Naive B cell (primary cell): ENCODE measurements at regions not wholly inside any gene's neighbourhood (a gene's known extent, or its start where the extent isn't known, plus 50 kb on each side); places are given as distances from the start of the nearest gene placed in this dataset.

Experiments used
- ATAC-seq, 2 donors: fragments of 150-1000 bp; cut with Tn5 transposase; 2 replicates each; pipeline ENCODE4 v1.10.0; 2021; ENCODE audit warnings: low read depth in 2 of 2, mild to moderate bottlenecking in 2 of 2, moderate library complexity in 2 of 2
- DNase-seq: peaks from one replicate; pipeline ENCODE4 v3.0.0; 2022
- H3K27ac Mint-ChIP-seq, 6 donors: one replicate each; pipeline ENCODE4 v1.8.0; 2020 to 2022; ENCODE audit warnings: mild to moderate bottlenecking in 6 of 6, mixed read lengths in 6 of 6, moderate library complexity in 5 of 6, inconsistent platforms in 2 of 6
- H3K27me3 Mint-ChIP-seq, 3 donors: one replicate each; pipeline ENCODE4 v1.8.0; 2021 to 2022; ENCODE audit warnings: mixed read lengths in 3 of 3, mild to moderate bottlenecking in 1 of 3
- H3K36me3 Mint-ChIP-seq, 2 donors: one replicate each; pipeline ENCODE4 v1.8.0; 2020 to 2022; ENCODE audit warnings: mixed read lengths in 2 of 2, inconsistent platforms in 1 of 2, mild to moderate bottlenecking in 1 of 2
- H3K4me1 Mint-ChIP-seq, 3 donors: one replicate each; pipeline ENCODE4 v1.8.0; 2020 to 2022; ENCODE audit warnings: mixed read lengths in 3 of 3, inconsistent platforms in 1 of 3, mild to moderate bottlenecking in 1 of 3, moderate library complexity in 1 of 3
- H3K4me3 Mint-ChIP-seq, 8 donors: one replicate each; pipeline ENCODE4 v1.8.0; 2020 to 2022; ENCODE audit warnings: mild to moderate bottlenecking in 8 of 8, mixed read lengths in 8 of 8, moderate library complexity in 8 of 8, inconsistent platforms in 2 of 8
- H3K9me3 Mint-ChIP-seq, 7 donors: one replicate each; pipeline ENCODE4 v1.8.0; 2020 to 2022; ENCODE audit warnings: mixed read lengths in 7 of 7, mild to moderate bottlenecking in 5 of 7, inconsistent platforms in 2 of 7, moderate library complexity in 1 of 7

DNA sequence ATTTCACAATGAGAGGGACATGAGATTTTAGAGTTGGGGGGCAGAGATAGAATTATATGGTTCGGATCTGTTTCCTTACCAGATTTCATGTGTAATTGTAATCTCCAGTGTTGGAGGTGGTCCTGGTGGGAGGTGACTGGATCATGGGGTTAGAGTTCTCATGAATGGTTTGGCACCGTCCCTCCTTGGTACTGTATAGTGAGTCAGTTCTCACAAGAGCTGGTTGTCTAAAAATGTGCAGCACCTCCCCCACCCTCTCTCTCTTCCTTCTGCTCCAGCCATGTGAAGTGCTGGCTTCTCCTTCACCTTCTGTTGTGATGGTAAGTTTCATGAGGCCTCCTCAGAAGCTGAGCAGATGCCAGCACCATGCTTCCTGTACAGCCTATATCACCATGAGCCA lies 138.1 kb downstream of the SCG2 start:
- no peak for ATAC-seq
- H3K9me3 Mint-ChIP-seq, result peaks cover 0 to 9% (median 4%) of the 10 kb centered on the region in 7 donors
- no peak for DNase-seq
- no peak overlapping the region for H3K4me3 Mint-ChIP-seq
- no peaks in the 10 kb centered on the region for H3K27me3 Mint-ChIP-seq
- H3K4me1 Mint-ChIP-seq, result no peaks in the 10 kb centered on the region
- H3K36me3 Mint-ChIP-seq, result no peaks in the 10 kb centered on the region
- H3K27ac Mint-ChIP-seq, result peak overlapping the region in 1 of 6 donors; percentile 21

DNA sequence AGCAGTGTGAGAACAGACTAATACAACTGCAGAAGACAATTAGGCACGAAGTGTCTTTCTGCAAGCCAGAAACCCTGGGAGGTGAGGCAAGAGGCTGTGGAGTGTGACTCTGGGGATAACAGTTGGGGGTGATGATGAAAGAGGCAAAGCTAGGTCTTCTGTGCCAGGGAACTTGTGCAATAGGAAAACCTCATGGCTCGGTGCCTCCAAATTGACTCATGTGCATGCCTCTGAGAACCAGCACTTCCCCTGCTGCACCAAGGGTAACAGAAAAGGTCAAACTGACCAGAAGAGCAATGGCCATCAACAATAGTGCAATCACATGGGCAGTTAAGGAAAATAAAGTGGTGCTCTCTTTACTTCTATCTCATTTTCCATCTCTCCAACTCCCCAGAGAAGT lies 136.4 kb downstream of the SCG2 start:
- H3K4me1 Mint-ChIP-seq, result no peaks in the 10 kb centered on the region
- ATAC-seq (no peak), DNase-seq (no peak)
- H3K9me3 Mint-ChIP-seq, result peaks cover 0 to 9% (median 4%) of the 10 kb centered on the region in 7 donors
- H3K4me3 Mint-ChIP-seq, result no peak overlapping the region
- H3K36me3 Mint-ChIP-seq, result no peaks in the 10 kb centered on the region
- H3K27ac Mint-ChIP-seq, result no peak overlapping the region
- no peaks in the 10 kb centered on the region for H3K27me3 Mint-ChIP-seq

DNA sequence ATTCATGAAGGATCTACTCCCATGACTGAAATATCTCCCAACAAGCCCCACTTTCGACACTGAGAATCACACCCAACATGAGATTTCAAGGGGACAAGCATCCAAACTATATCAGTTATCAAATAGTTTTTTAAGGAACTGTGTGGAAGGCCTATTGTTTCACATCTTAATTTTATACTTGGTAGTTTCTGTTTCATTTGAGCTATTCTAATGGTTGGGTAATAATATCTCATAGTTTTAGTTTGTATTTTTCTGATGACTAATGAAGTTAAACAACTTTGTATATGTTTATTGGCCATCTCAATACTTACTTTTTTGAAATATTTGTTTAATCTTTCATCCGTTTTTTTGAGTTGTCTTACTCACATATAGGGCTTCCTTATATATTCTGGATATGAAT lies 135.0 kb downstream of the SCG2 start:
- no peak for DNase-seq
- H3K4me1 Mint-ChIP-seq, result no peaks in the 10 kb centered on the region
- no peaks in the 10 kb centered on the region for H3K36me3 Mint-ChIP-seq
- peaks cover 0 to 4% (median 0%) of the 10 kb centered on the region in 3 donors for H3K27me3 Mint-ChIP-seq
- peaks cover 0 to 7% (median 2%) of the 10 kb centered on the region in 7 donors for H3K9me3 Mint-ChIP-seq
- H3K27ac Mint-ChIP-seq, result no peak overlapping the region
- ATAC-seq, result no peak
- H3K4me3 Mint-ChIP-seq, result no peak overlapping the region

DNA sequence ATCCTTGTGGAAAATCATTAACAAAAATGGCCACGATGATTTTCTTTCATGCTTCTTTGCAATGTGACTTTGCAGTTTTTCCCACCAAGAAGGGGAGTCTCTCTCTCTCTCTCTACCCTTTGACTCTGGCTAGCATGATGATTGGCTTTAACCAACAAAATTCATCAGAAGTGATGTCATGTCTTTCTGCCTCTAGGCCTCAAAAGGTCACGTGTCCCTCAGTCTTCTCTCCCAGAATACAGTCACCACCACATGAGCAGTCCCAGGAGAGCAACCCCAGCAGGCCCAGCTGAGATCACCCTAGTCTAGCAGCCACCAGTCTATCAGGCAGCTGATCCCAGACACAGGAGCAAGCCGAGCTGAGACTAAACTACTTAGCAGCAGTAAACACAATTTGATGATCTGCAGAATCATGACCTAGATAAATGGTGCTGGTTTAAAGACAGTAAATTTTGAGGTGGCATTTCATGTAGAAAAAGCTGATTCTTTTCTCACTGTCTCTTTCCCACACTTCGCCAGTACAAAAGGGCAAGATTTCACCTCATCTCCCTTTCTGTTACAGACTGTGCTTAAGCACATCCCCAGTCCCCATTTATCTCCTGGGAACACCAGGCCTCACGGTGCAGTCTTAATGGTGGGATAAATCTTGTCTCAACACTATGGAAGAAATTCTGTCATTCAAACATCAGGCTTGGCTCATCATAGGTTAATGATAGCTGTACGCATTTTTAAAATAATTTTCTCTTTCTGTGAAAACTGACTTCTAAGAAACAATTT lies 132.7 kb downstream of the SCG2 start:
- Mint-ChIP-seq H3K9me3 (peaks cover 0 to 3% (median 0%) of the 10 kb centered on the region in 7 donors), H3K36me3 (no peaks in the 10 kb centered on the region), H3K27me3 (peaks cover 0 to 5% (median 4%) of the 10 kb centered on the region in 3 donors), H3K4me1 (no peaks in the 10 kb centered on the region), H3K27ac (no peak overlapping the region), H3K4me3 (no peak overlapping the region)
- ATAC-seq (no peak), DNase-seq (no peak)

DNA sequence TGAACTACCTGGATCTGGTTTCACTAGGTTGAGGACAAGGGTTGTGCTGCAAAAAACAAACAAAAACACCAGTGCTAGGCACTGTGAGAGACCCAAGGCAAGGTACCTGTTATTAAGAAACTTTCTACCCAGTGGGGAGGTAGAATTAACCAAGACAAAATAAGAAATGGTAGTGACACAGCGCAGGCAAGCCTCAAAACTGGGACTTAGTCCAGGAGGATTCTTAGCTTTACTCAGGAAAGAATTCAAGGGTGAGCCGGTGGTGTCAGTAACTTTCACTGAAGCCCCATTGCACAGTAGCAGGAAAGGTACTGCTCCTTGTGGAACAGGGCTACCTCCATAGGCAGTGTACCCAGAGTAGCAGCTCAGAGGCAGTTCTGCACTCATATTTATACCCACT lies 131.6 kb downstream of the SCG2 start:
- H3K27me3 Mint-ChIP-seq, result peaks cover 0 to 5% (median 4%) of the 10 kb centered on the region in 3 donors
- H3K27ac Mint-ChIP-seq, result no peak overlapping the region
- H3K4me1 Mint-ChIP-seq, result no peaks in the 10 kb centered on the region
- no peak overlapping the region for H3K4me3 Mint-ChIP-seq
- DNase-seq, result no peak
- H3K9me3 Mint-ChIP-seq, result peaks cover 0 to 3% (median 0%) of the 10 kb centered on the region in 7 donors
- ATAC-seq, result no peak
- H3K36me3 Mint-ChIP-seq, result no peaks in the 10 kb centered on the region

DNA sequence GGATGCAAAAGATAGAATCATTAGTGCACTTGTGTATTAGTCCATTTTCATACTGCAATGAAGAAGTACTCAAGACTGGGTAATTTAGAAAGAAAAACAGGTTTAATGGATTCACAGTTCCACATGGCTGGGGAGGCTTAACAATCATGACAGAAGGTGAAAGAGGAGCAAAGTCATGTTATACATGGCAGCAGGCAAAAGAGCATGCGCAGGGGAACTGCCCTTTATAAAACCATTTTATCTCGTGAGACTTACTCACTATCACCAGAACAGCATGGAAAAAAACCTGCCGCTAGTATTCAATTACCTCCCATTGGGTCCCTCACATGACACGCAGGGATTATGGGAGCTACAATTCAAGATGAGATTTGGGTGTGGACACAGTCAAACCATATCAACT lies 129.4 kb downstream of the SCG2 start:
- Mint-ChIP-seq H3K27me3 (peaks cover 0 to 5% (median 4%) of the 10 kb centered on the region in 3 donors), H3K4me1 (no peaks in the 10 kb centered on the region), H3K9me3 (peaks cover 0 to 4% (median 0%) of the 10 kb centered on the region in 7 donors), H3K27ac (no peak overlapping the region), H3K4me3 (no peak overlapping the region), H3K36me3 (no peaks in the 10 kb centered on the region)
- no peak for ATAC-seq
- no peak for DNase-seq

DNA sequence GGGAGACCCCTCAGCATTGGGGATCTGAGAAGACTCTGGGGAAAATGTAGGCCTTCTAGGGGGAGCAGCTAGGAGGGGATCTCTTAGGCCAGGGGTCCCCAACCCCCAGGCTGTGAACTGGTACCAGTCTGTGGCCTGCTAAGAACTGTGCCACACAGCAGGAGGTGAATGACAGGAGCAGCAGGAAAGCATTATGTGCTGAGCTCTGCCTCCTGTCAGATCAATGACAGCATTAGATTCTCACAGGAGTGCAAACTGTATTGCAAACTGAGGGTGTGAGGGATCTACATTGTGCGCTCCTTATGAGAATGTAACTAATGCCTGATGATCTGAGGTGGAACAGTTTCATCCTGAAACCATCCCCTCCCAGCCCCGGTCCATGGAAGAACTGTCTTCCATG lies 127.3 kb downstream of the SCG2 start:
- Mint-ChIP-seq H3K36me3 (no peaks in the 10 kb centered on the region), H3K4me1 (no peaks in the 10 kb centered on the region), H3K4me3 (no peak overlapping the region), H3K9me3 (peaks cover 0 to 6% (median 3%) of the 10 kb centered on the region in 7 donors), H3K27me3 (peaks cover 0 to 5% (median 4%) of the 10 kb centered on the region in 3 donors), H3K27ac (no peak overlapping the region)
- ATAC-seq (no peak), DNase-seq (no peak)

DNA sequence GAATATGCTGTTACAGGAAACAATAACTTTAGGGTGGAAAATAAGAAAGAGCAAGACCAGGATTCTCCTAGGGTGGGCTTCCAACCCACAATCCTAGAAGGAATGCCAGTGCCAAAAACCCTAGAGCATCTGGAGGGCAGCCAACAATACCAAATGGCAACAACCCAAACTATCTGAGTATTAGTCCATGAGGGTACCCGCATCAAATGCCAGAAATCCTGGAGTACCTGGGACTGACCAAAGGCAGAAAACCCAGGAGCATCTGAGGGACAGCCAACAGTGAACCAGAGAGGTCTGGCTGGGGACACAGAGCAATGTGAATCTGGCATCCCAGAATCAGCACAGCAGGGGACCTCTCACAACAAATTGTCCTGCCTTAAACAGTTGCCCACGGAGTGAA lies 126.3 kb downstream of the SCG2 start:
- H3K9me3 Mint-ChIP-seq, result peaks cover 0 to 6% (median 4%) of the 10 kb centered on the region in 7 donors
- no peaks in the 10 kb centered on the region for H3K36me3 Mint-ChIP-seq
- ATAC-seq, result no peak
- peaks cover 0 to 5% (median 4%) of the 10 kb centered on the region in 3 donors for H3K27me3 Mint-ChIP-seq
- H3K4me3 Mint-ChIP-seq, result no peak overlapping the region
- no peak overlapping the region for H3K27ac Mint-ChIP-seq
- no peaks in the 10 kb centered on the region for H3K4me1 Mint-ChIP-seq
- DNase-seq, result no peak

DNA sequence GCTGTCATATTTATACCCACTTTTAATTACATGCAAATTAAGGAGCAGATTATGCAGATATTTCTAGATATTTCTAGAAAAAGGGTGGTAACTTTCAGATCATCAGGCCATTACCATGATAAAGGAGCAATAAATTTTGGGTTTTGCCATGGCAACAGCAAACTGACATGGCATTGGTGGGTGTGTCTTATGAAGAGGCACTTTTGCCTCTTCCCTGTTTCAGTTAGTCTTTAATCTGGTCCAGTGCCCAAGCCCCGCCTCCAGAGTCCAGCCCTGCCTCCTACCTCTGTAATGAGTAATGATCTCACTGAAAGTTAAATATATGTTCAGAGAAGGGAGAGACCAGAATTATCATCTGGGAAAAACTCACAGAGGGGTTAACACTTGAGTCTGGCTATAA lies 124.8 kb downstream of the SCG2 start:
- no peak for DNase-seq
- H3K27me3 Mint-ChIP-seq, result peaks cover 0 to 5% (median 0%) of the 10 kb centered on the region in 3 donors
- H3K27ac Mint-ChIP-seq, result no peak overlapping the region
- H3K4me3 Mint-ChIP-seq, result no peak overlapping the region
- H3K4me1 Mint-ChIP-seq, result no peaks in the 10 kb centered on the region
- ATAC-seq, result no peak
- H3K36me3 Mint-ChIP-seq, result no peaks in the 10 kb centered on the region
- peaks cover 0 to 6% (median 4%) of the 10 kb centered on the region in 7 donors for H3K9me3 Mint-ChIP-seq

DNA sequence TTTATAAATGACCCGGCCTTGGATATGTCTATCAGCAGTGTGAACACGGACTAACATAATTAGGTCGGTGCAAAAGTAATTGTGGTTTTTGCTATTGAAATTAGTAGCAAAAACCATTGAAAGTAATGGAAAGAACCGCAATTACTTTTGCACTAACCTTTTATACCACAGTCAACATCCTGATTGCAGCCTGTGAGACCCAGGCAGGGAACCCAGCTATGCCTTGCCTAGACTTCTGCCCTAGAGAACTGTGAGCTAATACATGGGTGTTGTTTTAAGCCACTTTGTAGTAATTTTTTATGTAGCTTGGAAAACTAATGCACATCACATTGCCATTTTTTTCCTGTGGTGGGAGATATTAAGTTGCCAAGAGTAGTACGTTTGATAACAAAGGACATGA lies 120.7 kb downstream of the SCG2 start:
- H3K4me3 Mint-ChIP-seq, result no peak overlapping the region
- no peaks in the 10 kb centered on the region for H3K27me3 Mint-ChIP-seq
- peaks cover 0 to 10% (median 4%) of the 10 kb centered on the region in 7 donors for H3K9me3 Mint-ChIP-seq
- ATAC-seq (no peak), DNase-seq (no peak)
- no peak overlapping the region for H3K27ac Mint-ChIP-seq
- H3K36me3 Mint-ChIP-seq, result no peaks in the 10 kb centered on the region
- H3K4me1 Mint-ChIP-seq, result no peaks in the 10 kb centered on the region

DNA sequence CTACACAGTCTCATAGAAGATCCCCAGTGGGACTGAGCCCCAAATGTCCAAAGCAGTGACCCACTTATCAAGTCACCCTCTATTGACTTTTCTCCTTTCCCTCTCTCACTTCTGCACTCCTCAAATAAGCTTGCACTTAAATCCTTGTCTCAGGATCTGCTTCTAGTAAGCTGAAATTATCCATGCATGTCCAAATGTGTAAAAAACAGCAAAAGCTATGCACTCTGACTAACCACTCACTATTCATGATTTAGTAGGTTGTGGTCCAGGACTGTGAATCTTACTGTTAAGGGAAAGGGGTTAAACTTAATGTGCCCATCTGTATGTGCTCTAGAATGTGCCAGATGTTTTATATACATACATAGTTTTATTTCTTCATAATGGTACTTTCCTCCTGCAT lies 115.4 kb downstream of the SCG2 start:
- H3K9me3 Mint-ChIP-seq, result peaks cover 0 to 9% (median 3%) of the 10 kb centered on the region in 7 donors
- ATAC-seq (no peak), DNase-seq (no peak)
- H3K4me3 Mint-ChIP-seq, result no peak overlapping the region
- H3K4me1 Mint-ChIP-seq, result no peaks in the 10 kb centered on the region
- no peaks in the 10 kb centered on the region for H3K36me3 Mint-ChIP-seq
- H3K27me3 Mint-ChIP-seq, result no peaks in the 10 kb centered on the region
- no peak overlapping the region for H3K27ac Mint-ChIP-seq

DNA sequence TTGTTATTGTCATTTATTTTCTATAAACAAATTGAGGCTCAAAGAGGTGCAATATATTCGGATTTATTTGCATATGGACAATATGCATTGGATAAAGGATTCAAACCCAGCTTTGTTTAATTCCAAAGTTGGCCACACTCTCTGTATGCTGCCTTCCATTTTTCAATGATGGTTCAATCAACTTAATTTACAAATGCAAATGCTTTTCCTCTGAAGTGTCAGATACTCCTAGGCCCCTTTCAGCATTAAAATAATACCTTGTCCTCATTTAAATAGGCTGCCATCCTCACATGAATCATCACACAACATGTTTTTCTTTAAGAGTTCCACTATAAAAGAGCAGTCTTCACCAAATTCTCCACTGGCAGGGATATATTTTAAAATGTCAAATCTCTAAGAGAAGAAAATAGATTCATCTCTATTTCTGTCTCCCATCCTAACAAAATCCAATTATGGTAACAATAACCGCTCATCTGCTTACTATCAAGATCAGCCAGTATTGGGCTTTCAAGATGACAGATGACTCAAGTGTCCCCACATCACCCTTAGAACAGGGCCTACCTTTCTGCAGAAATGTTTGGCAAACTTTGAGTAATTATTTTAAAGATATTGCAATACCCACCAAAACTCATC lies 114.8 kb downstream of the SCG2 start:
- H3K27ac Mint-ChIP-seq, result no peak overlapping the region
- no peak for ATAC-seq

DNA sequence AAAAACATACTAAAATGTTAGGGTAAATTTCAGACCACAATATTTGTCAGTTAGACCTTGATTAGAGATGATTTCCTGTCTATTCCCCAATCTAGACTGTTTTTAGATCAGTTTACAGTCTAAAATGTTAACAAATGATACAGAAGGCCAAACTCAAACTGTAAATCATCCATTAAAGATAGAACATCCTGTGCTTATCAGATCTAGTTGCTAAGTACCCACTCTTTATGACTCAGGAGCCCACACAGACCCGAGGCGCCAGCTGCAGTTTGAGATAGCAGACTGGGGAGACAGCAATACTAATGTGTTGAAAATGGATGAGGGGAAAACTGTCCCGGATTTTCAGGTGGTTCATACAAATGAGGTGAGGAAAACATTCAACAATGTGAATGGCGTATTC lies 113.3 kb downstream of the SCG2 start:
- H3K4me3 Mint-ChIP-seq, result no peak overlapping the region
- no peak overlapping the region for H3K27ac Mint-ChIP-seq
- DNase-seq (no peak), ATAC-seq (no peak)
- no peaks in the 10 kb centered on the region for H3K36me3 Mint-ChIP-seq
- peaks cover 0 to 11% (median 3%) of the 10 kb centered on the region in 7 donors for H3K9me3 Mint-ChIP-seq
- no peaks in the 10 kb centered on the region for H3K27me3 Mint-ChIP-seq
- H3K4me1 Mint-ChIP-seq, result no peaks in the 10 kb centered on the region

More for the DNA sequence above, 114.8 kb downstream of the SCG2 start:
- Mint-ChIP-seq H3K4me3 (no peak overlapping the region), H3K36me3 (no peaks in the 10 kb centered on the region), H3K27me3 (no peaks in the 10 kb centered on the region), H3K9me3 (peaks cover 0 to 13% (median 3%) of the 10 kb centered on the region in 7 donors), H3K4me1 (no peaks in the 10 kb centered on the region)
- DNase-seq, result no peak

DNA sequence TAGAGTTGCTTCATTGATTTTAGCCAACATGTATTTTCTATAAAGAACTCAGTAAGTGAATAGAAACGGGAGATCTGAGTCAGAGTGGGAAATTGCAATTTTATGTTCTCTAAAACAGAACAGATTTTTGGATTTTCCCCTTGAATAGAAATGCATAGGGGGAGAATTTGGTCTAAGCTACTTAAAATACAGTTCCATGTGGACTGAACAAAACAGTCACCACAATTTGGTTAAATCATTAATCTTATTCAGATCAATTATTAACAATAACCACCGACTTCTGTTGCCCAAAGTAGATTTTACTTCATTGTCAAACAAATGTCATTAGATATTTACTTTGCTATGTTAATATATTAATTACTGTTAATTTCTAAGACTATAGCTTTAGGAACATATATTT lies 107.7 kb downstream of the SCG2 start:
- H3K4me1 Mint-ChIP-seq, result no peaks in the 10 kb centered on the region
- no peaks in the 10 kb centered on the region for H3K27me3 Mint-ChIP-seq
- no peak for ATAC-seq
- peaks cover 0 to 14% (median 3%) of the 10 kb centered on the region in 7 donors for H3K9me3 Mint-ChIP-seq
- no peak overlapping the region for H3K4me3 Mint-ChIP-seq
- no peaks in the 10 kb centered on the region for H3K36me3 Mint-ChIP-seq
- H3K27ac Mint-ChIP-seq, result no peak overlapping the region
- DNase-seq, result no peak
